Upper lobe of right lung (tissue), 1 donor: ENCODE measurements at regions not wholly inside any gene's neighbourhood (a gene's known extent, or its start where the extent isn't known, plus 50 kb on each side); places are given as distances from the start of the nearest gene placed in this dataset.

Source experiments
- ATAC-seq: fragments of 200-7000 bp; cut with Tn5 transposase; one replicate; pipeline ENCODE4 v1.9.1; 2020; ENCODE audit warnings: mild to moderate bottlenecking, moderate library complexity
- DNase-seq: peaks from one replicate; pipeline ENCODE4 v3.0.0-alpha.2; 2020
- H3K27ac ChIP-seq: fragments of 200-600 bp; one replicate; pipeline ENCODE4 v1.8.0; 2022
- H3K27me3 ChIP-seq: fragments of 200-600 bp; one replicate; pipeline ENCODE4 v1.8.0; 2022; ENCODE audit warnings: mild to moderate bottlenecking
- H3K36me3 ChIP-seq: fragments of 200-600 bp; one replicate; pipeline ENCODE4 v1.8.0; 2022
- H3K4me1 ChIP-seq: fragments of 200-600 bp; one replicate; pipeline ENCODE4 v1.8.0; 2022
- H3K4me3 ChIP-seq: fragments of 200-600 bp; one replicate; pipeline ENCODE4 v1.8.0; 2022; ENCODE audit warnings: mild to moderate bottlenecking
- H3K9me3 ChIP-seq: fragments of 200-600 bp; one replicate; pipeline ENCODE4 v1.8.0; 2022
- intact Hi-C: fragments of 100-400 bp; cut with DNase I; formaldehyde crosslinking; loops from one replicate; pipeline ENCODE4 v1.11.0; 2022
- TF ChIP-seq, protein P1 (sequence below): fragments of 200-600 bp; IDR thresholded peaks from one replicate; pipeline ENCODE4 v1.8.0; 2022; ENCODE audit warnings: antibody characterized with exemption
- donor health status: DM: no; HTN: yes; CAD: no; lungs with severe emphysema.

DNA sequence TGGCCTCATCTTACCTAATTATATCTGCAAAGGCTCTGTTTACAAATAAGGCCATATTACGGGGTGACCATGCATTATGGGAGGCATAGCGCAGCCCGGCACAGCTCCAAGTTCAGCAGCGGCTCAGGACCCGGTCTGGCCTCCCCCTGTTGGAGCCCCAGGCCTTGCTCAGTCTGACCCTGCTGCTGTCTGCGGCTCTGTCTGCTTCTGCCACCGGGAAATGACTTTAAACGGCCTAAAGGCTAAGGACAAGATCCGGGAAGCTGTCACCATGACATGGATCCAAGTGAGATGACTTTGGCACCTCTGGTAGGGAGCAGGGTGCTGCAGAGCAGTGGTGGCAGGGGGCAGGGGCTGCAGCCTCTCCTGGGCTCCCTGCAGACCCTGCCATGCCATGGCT is 140.6 kb upstream of the GSE1 start:
- Histone ChIP-seq H3K27ac (no peak overlapping the region), H3K27me3 (no peaks in the 10 kb centered on the region), H3K4me1 (no peaks in the 10 kb centered on the region), H3K36me3 (no peaks in the 10 kb centered on the region), H3K9me3 (no peaks in the 10 kb centered on the region), H3K4me3 (no peak overlapping the region)
- intact Hi-C loops, result no loop called here
- TF ChIP-seq, protein P1, sequence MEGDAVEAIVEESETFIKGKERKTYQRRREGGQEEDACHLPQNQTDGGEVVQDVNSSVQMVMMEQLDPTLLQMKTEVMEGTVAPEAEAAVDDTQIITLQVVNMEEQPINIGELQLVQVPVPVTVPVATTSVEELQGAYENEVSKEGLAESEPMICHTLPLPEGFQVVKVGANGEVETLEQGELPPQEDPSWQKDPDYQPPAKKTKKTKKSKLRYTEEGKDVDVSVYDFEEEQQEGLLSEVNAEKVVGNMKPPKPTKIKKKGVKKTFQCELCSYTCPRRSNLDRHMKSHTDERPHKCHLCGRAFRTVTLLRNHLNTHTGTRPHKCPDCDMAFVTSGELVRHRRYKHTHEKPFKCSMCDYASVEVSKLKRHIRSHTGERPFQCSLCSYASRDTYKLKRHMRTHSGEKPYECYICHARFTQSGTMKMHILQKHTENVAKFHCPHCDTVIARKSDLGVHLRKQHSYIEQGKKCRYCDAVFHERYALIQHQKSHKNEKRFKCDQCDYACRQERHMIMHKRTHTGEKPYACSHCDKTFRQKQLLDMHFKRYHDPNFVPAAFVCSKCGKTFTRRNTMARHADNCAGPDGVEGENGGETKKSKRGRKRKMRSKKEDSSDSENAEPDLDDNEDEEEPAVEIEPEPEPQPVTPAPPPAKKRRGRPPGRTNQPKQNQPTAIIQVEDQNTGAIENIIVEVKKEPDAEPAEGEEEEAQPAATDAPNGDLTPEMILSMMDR, result no peak
- ATAC-seq (no peak), DNase-seq (no peak)

DNA sequence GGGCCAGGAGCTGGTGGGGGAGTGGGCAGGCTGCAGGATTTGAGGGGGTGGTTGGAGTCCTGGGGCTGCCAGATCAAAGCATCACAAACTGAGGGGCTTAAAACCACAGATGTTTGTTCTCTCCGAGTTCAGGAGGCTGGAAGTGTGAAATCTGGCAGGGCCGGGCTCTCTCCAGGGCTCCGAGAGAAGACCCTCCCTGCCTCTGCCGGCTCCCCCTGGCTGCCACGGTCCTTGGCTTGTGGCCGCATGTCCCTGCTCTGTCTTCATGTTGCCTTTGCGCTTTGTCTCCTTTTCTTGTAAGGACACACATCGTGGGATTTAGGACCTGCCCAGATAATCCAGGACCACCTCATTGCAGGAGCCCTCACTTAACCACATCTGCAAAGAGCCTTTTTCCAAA is 139.8 kb upstream of the GSE1 start:
- H3K27ac ChIP-seq, result no peak overlapping the region
- TF ChIP-seq, protein P1, result no peak
- no peaks in the 10 kb centered on the region for H3K36me3 ChIP-seq
- DNase-seq, result no peak
- no peak overlapping the region for H3K4me3 ChIP-seq
- no peaks in the 10 kb centered on the region for H3K4me1 ChIP-seq
- no peaks in the 10 kb centered on the region for H3K9me3 ChIP-seq
- H3K27me3 ChIP-seq, result no peaks in the 10 kb centered on the region
- intact Hi-C loops, result no loop called here
- ATAC-seq, result no peak

DNA sequence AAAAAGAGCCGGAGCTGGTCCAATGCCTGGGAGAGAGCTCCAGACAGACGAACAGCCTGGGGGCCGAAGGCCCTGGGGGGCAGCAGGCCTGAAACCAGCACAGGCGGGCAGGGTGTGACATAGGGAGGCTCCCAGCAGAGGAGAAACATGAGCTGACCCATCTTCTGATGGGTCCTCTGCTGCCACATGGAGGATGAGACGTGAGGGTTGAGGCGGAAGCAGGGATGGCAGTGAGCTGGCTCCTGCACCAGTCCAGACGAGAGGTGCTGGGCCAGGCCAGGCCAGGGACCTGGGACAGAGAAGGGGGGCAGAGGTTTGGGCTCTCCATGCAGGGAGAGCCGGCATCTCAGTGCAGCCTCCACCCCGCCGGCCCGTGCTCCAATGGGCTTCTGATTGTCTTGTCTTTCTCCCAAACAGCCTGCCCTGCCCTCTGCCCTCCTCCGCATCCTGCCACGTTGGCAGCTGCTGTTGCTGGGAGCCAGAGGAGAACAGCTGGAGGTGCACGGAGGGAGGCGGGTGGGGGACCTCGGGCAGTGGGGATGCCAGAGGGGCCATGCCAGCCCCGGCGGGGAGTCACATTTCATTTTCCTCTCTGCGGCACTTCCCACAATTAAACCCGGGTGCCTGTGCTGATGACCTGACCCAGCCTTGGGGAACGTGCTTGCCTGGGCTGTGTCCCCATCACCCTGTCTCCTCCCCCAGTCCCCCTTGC is 139.1 kb upstream of the GSE1 start:
- H3K4me1 ChIP-seq, result no peaks in the 10 kb centered on the region
- H3K9me3 ChIP-seq, result no peaks in the 10 kb centered on the region
- no peak for ATAC-seq
- TF ChIP-seq, protein P1, result no peak
- H3K4me3 ChIP-seq, result no peak overlapping the region
- no peak overlapping the region for H3K27ac ChIP-seq
- no peak for DNase-seq
- no peaks in the 10 kb centered on the region for H3K27me3 ChIP-seq
- intact Hi-C loops, result no loop called here
- no peaks in the 10 kb centered on the region for H3K36me3 ChIP-seq

DNA sequence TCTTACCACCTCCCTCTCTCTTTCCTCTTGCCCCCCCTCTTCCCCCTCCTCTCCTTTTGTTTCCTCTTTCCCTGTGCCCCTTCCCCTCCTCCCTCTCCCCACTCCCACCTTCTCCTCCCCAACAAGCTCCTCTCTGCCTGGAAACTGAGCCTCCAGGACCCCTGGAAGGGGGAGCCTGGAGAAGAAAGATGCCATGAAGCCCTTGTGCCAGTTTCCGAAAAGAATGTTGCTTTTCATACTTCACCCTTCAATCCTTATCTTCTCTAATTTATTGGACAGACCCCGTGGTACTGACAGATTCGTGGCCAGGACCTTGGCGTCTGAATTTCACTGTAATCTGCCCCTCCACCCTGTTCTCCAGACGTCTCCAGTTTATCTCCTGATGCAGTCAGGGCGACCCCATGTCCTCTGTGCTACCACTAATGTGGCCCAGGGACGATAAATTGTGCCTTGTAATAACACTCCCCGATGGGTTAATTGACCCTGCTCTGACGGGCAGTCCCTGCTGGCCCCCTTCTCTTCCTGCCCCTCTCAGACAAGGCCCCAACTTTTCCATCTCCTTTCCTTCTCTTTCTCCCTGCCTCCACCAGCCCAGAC is 138.4 kb upstream of the GSE1 start:
- H3K9me3 ChIP-seq, result no peaks in the 10 kb centered on the region
- no peak overlapping the region for H3K4me3 ChIP-seq
- no peak overlapping the region for H3K27ac ChIP-seq
- DNase-seq (no peak), ATAC-seq (no peak)
- H3K27me3 ChIP-seq, result no peaks in the 10 kb centered on the region
- TF ChIP-seq, protein P1, result no peak
- H3K36me3 ChIP-seq, result no peaks in the 10 kb centered on the region
- intact Hi-C loops, result no loop called here
- no peaks in the 10 kb centered on the region for H3K4me1 ChIP-seq

DNA sequence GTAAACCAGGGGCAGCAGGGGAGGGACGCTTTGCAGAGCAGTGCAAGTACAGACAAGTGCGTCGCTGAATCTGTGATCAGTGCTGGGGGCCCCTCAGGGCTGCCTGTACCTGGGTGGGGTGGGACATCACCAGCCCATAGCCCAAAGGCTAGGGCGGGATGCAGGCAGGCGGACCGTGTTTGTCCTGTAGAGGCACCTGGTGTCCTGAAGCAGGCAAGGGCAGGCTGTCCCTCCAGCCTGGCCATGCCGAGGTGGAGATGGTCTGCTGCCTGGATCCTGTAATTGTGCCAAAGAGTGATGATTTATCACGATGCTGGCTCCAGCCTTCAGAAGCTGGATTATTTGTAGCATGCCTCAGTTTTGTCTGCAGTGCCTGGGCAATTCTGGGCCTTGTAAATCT is 137.9 kb upstream of the GSE1 start:
- Histone ChIP-seq H3K4me3 (no peak overlapping the region), H3K36me3 (no peaks in the 10 kb centered on the region), H3K27ac (no peak overlapping the region), H3K4me1 (no peaks in the 10 kb centered on the region), H3K9me3 (no peaks in the 10 kb centered on the region), H3K27me3 (no peaks in the 10 kb centered on the region)
- ATAC-seq, result no peak
- TF ChIP-seq, protein P1, result no peak
- intact Hi-C loops, result no loop called here
- no peak for DNase-seq
